ENCODE measurements at regions not wholly inside any gene's neighbourhood (a gene's known extent, or its start where the extent isn't known, plus 50 kb on each side); places are given as distances from the start of the nearest gene placed in this dataset.

DNA sequence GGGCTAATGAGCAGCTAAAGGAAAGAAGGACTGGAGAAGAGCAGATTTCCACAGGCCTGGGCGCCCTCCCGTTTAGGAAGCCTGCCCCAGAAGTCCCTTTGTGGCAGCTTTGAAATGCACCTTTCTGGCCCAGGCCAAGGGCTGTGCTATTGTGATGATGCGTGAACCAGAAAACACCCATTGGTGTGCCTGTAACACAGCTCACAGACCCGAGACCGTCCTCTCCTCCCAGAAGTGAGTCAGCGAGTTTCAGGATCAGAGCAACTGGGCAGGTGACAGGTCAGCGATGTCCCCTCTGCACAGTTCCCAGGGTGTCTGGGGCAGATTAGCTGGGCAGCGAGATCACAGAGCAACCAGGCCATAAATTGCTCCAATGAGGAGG, 71.9 kb upstream of the SULF2 start:
- Histone ChIP-seq H3K79me2 (ENCODE audit: low read length) (no peaks in the 10 kb centered on the region), H3K9ac (ENCODE audit: low read length) (no peak overlapping the region), H4K20me1 (ENCODE audit: insufficient read depth, low read length) (no peaks in the 10 kb centered on the region), H2AFZ (ENCODE audit: low read depth, low read length) (no peak overlapping the region), H3K4me3 (ENCODE audit: low read length) (no peak overlapping the region), H3K9me3 (ENCODE audit: insufficient read depth, low read length) (no peaks in the 10 kb centered on the region), H3K27ac (ENCODE audit: low read length) (no peak overlapping the region), H3K4me1 (ENCODE audit: low read length) (no peaks in the 10 kb centered on the region; the same call in 1 of the 2 replicates), H3K4me2 (ENCODE audit: low read length) (no peak overlapping the region), H3K27me3 (ENCODE audit: low read depth, low read length) (peaks cover 34% of the 10 kb centered on the region), H3K36me3 (replicated peaks; ENCODE audit: low read depth, low read length) (no peaks in the 10 kb centered on the region)
- TF ChIP-seq EZH2phosphoT487 (IDR thresholded peaks at IDR 0.05; ENCODE audit: low read depth) (no peak), CTCF (IDR thresholded peaks at IDR 0.05; ENCODE audit: low read depth, low read length) (no peak)

- Histone ChIP-seq H3K4me3 (ENCODE audit: low read length) (no peak overlapping the region), H4K20me1 (ENCODE audit: insufficient read depth, low read length) (no peaks in the 10 kb centered on the region), H3K36me3 (replicated peaks; ENCODE audit: low read depth, low read length) (no peaks in the 10 kb centered on the region), H3K9ac (ENCODE audit: low read length) (no peak overlapping the region), H3K4me1 (ENCODE audit: low read length) (no peaks in the 10 kb centered on the region; the same call in 1 of the 2 replicates), H3K9me3 (ENCODE audit: insufficient read depth, low read length) (no peaks in the 10 kb centered on the region), H3K27me3 (ENCODE audit: low read depth, low read length) (peaks cover 24% of the 10 kb centered on the region; the same call in 1 of the 2 replicates), H3K79me2 (ENCODE audit: low read length) (no peaks in the 10 kb centered on the region), H3K4me2 (ENCODE audit: low read length) (no peak overlapping the region), H2AFZ (ENCODE audit: low read depth, low read length) (no peak overlapping the region), H3K27ac (ENCODE audit: low read length) (no peak overlapping the region)
- no peak for TF ChIP-seq EZH2phosphoT487 (IDR thresholded peaks at IDR 0.05; ENCODE audit: low read depth)
- no peak for TF ChIP-seq CTCF (IDR thresholded peaks at IDR 0.05; ENCODE audit: low read depth, low read length)
Measured at GRCh38 chr20:47855799-47856198, 70.5 kb upstream of the SULF2 start.

DNA sequence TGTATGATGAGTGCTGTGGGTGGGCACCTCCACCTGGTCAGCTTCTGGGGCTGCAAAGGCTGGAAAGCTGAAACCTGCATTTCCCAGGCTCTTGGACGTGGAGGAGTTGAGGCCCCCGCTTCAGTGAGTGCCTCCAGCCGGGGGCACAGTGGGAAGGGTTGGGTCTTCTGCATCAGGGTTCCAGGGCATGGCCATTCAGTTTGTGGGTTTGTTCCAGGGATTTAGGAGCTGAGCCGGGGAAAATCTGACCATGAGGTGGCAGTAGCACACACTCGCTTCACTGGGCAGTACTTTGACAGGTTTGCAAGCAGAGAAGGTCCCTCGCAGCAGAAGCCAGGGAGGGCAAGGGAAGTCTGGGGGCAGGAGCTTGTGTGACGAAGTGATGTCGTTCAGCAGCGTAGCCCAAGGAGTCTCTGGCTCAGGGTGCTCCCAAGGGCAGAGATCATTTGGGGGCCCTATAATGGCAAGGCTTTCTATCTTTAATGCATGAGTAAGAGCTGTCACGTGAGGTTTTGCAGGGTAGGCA, 69.5 kb upstream of the SULF2 start:
- Histone ChIP-seq H3K9ac (ENCODE audit: low read length) (no peak overlapping the region), H3K27ac (ENCODE audit: low read length) (no peak overlapping the region), H3K36me3 (replicated peaks; ENCODE audit: low read depth, low read length) (no peaks in the 10 kb centered on the region), H3K9me3 (ENCODE audit: insufficient read depth, low read length) (no peaks in the 10 kb centered on the region), H3K4me3 (ENCODE audit: low read length) (no peak overlapping the region), H3K79me2 (ENCODE audit: low read length) (no peaks in the 10 kb centered on the region), H3K4me1 (ENCODE audit: low read length) (no peaks in the 10 kb centered on the region; the same call in 1 of the 2 replicates), H3K27me3 (ENCODE audit: low read depth, low read length) (peaks cover 19% of the 10 kb centered on the region), H4K20me1 (ENCODE audit: insufficient read depth, low read length) (no peaks in the 10 kb centered on the region), H2AFZ (ENCODE audit: low read depth, low read length) (no peak overlapping the region), H3K4me2 (ENCODE audit: low read length) (peak overlapping the region; percentile 13; the same call in 1 of the 2 replicates)
- no peak for TF ChIP-seq EZH2phosphoT487 (IDR thresholded peaks at IDR 0.05; ENCODE audit: low read depth)
- TF ChIP-seq CTCF (IDR thresholded peaks at IDR 0.05; ENCODE audit: low read depth, low read length): peak; percentile 79

- Histone ChIP-seq H3K4me3 (ENCODE audit: low read length) (no peak overlapping the region), H2AFZ (ENCODE audit: low read depth, low read length) (no peak overlapping the region), H3K27me3 (ENCODE audit: low read depth, low read length) (peaks cover 36% of the 10 kb centered on the region), H3K4me1 (ENCODE audit: low read length) (no peaks in the 10 kb centered on the region), H3K79me2 (ENCODE audit: low read length) (no peaks in the 10 kb centered on the region), H3K27ac (ENCODE audit: low read length) (no peak overlapping the region), H3K4me2 (ENCODE audit: low read length) (no peak overlapping the region), H4K20me1 (ENCODE audit: insufficient read depth, low read length) (no peaks in the 10 kb centered on the region), H3K9ac (ENCODE audit: low read length) (no peak overlapping the region), H3K9me3 (ENCODE audit: insufficient read depth, low read length) (no peaks in the 10 kb centered on the region), H3K36me3 (replicated peaks; ENCODE audit: low read depth, low read length) (no peaks in the 10 kb centered on the region)
- TF ChIP-seq EZH2phosphoT487 (IDR thresholded peaks at IDR 0.05; ENCODE audit: low read depth) (no peak), CTCF (IDR thresholded peaks at IDR 0.05; ENCODE audit: low read depth, low read length) (no peak)
Measured at GRCh38 chr20:47851774-47852173, 66.5 kb upstream of the SULF2 start.
